AG04449 (cell line): ENCODE measurements at regions not wholly inside any gene's neighbourhood (a gene's known extent, or its start where the extent isn't known, plus 50 kb on each side); places are given as distances from the start of the nearest gene placed in this dataset.

Source experiments
- CTCF ChIA-PET: fragments of 350-600 bp; formaldehyde crosslinking; extraction: SDS; loops from one replicate; lab custom pipeline; 2021; ENCODE audit warnings: antibody characterized with exemption; lab: Yijun Ruan, JAX
- POLR2A ChIA-PET: fragments of 400-600, 350-600 bp; formaldehyde crosslinking; extraction: SDS; loops from one replicate; lab custom pipeline; 2020; ENCODE audit warnings: antibody characterized with exemption, inconsistent platforms; lab: Yijun Ruan, JAX
- DNase-seq: peaks from one replicate; pipeline ENCODE4 v3.0.0-alpha.2; 2010; ENCODE audit warnings: low read depth, low spot score
- H3K4me3 ChIP-seq: 2 replicates; pipeline ENCODE4 v1.5.1; 2011; ENCODE audit warnings: low read depth, mild to moderate bottlenecking, control low read depth, low read length
- TF ChIP-seq, protein P1 (sequence below): IDR thresholded peaks from one replicate; pipeline ENCODE4 v1.5.1; 2011; ENCODE audit warnings: mild to moderate bottlenecking, moderate library complexity, low read length, control low read depth, inconsistent platforms; ENCODE audit not compliant: insufficient read depth; ENCODE audit errors: missing control alignments

DNA sequence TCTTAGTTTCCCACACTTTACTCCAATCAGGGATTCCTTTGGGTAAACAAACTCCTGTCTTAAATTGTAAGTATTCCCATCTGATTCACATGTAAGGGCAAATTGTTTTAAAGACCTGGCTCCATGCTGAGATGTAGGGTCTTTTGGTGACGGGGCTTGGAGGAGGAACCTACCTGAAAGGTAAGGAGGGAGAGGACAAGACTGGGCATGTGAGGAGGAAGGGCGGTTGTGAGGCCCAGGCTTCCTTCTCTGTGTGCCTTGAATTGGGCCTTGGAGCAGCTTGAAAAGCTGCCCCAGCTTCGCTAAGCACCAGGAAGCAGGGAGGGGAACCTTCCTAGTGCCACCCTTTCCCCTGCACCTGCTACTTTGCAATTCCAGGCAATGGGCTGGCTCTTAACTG, 86.8 kb downstream of the C9orf152 start:
- no peak for DNase-seq

DNA sequence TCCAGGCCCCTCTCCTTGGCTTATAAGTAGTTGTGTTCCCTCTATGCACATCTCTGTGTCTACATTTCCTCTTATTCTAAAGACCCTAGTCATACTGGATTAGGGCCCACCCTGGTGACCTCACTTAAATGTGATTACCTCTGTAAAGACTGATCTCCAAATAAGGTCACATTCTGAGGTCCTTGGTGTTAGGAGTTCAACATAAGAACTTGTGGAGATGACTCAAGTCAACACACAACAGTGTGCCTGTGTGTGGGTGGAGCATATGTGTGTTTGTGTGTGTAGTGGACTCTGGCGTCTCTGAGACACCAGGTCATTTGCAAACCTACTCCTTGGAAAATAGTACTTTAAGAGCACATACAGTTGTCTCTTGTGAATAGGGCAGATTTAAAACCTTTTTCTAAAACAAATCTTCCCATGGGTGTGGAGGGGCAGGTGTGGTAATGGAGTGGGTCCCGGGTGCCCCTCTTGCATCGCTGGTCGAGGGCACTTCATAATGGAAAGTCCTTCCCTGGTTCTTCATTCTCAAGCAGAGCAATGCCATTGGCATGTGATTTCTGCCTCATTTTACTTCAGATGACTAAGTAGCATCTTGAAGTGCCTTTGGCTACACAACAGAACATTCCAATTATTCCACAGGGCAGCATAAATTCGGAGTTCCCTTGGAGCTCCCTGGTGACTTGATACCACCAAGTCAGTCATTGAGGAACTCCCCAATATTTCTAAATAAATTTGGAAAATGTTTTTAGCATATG, 84.4 kb downstream of the C9orf152 start:
- TF ChIP-seq, protein P1, sequence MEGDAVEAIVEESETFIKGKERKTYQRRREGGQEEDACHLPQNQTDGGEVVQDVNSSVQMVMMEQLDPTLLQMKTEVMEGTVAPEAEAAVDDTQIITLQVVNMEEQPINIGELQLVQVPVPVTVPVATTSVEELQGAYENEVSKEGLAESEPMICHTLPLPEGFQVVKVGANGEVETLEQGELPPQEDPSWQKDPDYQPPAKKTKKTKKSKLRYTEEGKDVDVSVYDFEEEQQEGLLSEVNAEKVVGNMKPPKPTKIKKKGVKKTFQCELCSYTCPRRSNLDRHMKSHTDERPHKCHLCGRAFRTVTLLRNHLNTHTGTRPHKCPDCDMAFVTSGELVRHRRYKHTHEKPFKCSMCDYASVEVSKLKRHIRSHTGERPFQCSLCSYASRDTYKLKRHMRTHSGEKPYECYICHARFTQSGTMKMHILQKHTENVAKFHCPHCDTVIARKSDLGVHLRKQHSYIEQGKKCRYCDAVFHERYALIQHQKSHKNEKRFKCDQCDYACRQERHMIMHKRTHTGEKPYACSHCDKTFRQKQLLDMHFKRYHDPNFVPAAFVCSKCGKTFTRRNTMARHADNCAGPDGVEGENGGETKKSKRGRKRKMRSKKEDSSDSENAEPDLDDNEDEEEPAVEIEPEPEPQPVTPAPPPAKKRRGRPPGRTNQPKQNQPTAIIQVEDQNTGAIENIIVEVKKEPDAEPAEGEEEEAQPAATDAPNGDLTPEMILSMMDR: no peak
- H3K4me3 ChIP-seq: no peak overlapping the region
- CTCF ChIA-PET: no interaction called here
- DNase-seq: peak; percentile 69
- POLR2A ChIA-PET: no interaction called here

More for the DNA sequence above, 86.8 kb downstream of the C9orf152 start:
- POLR2A ChIA-PET: no interaction called here
- TF ChIP-seq, protein P1: no peak
- H3K4me3 ChIP-seq: no peak overlapping the region
- CTCF ChIA-PET: no interaction called here

DNA sequence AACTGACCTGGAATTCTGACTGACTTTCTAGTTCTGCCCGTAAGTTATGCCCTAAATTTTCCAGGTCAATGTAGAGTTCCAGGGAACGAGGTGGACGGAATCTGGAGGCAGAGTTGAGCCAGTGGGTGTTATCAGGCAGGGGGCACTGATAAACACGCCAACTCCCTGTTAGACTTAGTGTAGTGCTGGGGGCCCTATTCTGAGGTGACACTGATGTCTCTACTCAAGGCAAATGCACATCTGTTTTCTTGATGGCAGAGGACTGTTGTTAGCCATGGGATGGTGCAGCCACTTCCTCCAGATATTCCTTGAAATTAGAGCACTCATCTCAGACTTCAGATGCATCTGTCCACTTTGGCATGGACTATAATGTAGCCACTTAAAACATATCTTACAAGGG, 83.5 kb downstream of the C9orf152 start:
- ChIA-PET POLR2A (no interaction called here), CTCF (no interaction called here)
- TF ChIP-seq, protein P1: no peak
- DNase-seq: no peak
- no peak overlapping the region for H3K4me3 ChIP-seq

DNA sequence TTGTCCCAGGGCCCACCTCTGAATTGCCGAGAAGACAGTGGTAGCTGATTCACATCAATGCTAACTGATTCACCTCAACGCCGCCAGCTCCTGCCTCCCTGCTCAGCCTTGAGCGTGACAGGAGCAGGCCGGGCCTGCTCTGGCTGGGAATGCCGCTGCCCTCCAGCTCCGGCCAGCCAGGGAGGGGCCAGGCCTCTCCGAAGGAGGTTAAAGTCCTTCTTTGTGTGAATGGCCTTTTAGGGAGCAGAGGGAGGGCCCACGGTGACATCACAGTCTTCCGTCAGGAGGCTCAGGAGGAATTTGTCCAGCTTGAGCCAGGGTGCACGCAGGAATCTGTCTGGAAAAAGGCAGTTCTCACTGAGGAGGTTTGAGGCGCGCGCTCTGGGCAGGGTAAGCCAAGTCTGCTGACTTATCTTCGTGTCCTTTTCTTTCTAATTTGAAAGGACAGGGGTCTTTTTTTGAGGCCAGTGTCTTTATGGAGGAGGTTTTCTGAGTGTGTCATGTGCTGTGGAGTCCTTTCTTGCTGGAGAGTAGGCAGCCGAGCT, 82.7 kb downstream of the C9orf152 start:
- DNase-seq: peak; percentile 63
- ChIA-PET CTCF (interaction anchor here (0.8 kb wide), 2 partner anchors 8 to 223 kb away, joined by 3 read pairs; no protein-coding TSS in a partner anchor), POLR2A (interaction anchor here (1.3 kb wide), 1 partner anchor 131 kb away, joined by 3 read pairs; the partner anchor contains the start of gene TXN)
- TF ChIP-seq, protein P1: no peak
- no peak overlapping the region for H3K4me3 ChIP-seq

DNA sequence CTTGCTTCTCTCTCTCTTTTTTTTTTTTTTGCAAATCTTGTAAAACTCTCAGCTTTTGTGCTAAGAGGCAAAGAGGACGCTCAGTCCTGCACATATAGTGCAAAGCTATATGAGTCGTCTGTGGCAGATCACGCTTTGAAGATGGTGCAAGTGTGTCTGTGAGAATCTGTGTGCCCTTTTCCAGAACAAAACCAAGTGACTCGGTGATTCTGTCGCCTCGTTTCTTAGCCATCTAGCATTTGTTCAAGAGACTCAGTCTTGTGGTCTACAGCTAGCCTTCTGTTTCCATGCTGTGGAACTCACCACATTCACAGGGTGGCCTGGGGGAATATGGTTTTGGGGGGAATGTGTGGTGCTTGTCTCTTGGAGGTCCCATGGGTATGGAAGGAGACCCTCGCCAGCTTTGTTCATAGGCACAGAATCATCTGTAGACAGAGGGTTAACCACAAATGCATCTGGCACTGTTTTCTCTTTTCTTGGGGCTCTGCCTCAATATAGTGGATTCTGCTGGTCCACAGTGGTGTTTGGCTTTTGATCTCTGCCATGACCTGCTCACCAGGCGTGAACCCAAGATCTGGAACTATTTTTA, 82.1 kb downstream of the C9orf152 start:
- TF ChIP-seq, protein P1: no peak
- no peak for DNase-seq
- ChIA-PET CTCF (interaction anchor here (0.8 to 1.3 kb wide), 3 partner anchors 9 to 223 kb away, joined by 3 read pairs; no protein-coding TSS in a partner anchor), POLR2A (interaction anchor here (1.3 kb wide), 1 partner anchor 131 kb away, joined by 3 read pairs; the partner anchor contains the start of gene TXN)
- no peak overlapping the region for H3K4me3 ChIP-seq
